HG03469 (cell line): ENCODE measurements at regions not wholly inside any gene's neighbourhood (a gene's known extent, or its start where the extent isn't known, plus 50 kb on each side); places are given as distances from the start of the nearest gene placed in this dataset.
"Not testable (repeated sequence)": the region's sequence is repeated elsewhere in the genome, so short reads cannot be mapped to it uniquely, and the experiment has no call there.

Experiments used
- ATAC-seq: cut with Tn5 transposase; IDR thresholded peaks from one replicate; pipeline ENCODE4 v1.9.1; 2021; ENCODE audit warnings: mild to moderate bottlenecking, moderate library complexity, moderate number of reproducible peaks; ENCODE audit not compliant: unreplicated experiment

DNA sequence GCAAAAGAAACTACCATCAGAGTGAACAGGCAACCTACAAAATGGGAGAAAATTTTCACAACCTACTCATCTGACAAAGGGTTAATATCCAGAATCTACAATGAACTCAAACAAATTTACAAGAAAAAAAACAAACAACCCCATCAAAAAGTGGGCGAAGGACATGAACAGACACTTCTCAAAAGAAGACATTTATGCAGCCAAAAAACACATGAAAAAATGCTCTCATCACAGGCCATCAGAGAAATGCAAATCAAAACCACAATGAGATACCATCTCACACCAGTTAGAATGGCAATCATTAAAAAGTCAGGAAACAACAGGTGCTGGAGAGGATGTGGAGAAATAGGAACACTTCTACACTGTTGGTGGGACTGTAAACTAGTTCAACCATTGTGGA, 170.1 kb downstream of the MEX3B start:
- ATAC-seq, result not testable (repeated sequence)

DNA sequence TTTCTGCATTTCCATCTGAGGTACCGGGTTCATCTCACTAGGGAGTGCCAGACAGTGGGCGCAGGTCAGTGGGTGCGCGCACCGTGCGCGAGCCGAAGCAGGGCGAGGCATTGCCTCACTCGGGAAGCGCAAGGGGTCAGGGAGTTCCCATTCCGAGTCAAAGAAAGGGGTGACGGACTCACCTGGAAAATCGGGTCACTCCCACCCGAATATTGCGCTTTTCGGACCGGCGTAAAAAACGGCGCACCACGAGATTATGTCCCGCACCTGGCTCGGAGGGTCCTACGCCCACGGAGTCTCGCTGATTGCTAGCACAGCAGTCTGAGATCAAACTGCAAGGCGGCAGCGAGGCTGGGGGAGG, 175.1 kb downstream of the MEX3B start:
- ATAC-seq, result not testable (repeated sequence)

DNA sequence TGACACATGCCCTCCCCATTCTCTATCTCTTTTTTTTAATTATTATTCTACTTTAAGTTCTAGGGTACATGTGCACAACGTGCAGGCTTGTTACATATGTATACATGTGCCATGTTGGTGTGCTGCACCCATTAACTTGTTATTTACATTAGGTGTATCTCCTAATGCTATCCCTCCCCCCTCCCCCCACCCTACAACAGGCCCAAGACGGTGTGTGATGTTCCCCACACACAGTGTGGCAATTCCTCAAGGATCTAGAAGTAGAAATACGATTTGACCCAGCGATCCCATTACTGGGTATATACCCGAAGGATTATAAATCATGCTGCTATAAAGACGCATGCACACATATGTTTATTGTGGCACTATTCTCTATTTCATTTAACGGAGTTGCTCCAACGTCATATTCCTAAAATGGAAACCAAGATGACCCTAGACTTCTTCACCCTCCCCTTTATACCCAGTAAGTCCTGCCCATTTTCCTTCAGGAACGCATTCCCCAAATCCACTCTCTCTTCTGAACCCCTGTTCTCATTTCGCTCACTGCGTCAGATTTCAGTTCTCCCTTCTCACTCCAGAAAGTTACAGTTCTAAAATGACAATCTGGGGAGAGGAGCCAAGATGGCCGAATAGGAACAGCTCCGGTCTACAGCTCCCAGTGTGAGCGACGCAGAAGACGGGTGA, 175.6 kb downstream of the MEX3B start:
- ATAC-seq, result not testable (repeated sequence)

DNA sequence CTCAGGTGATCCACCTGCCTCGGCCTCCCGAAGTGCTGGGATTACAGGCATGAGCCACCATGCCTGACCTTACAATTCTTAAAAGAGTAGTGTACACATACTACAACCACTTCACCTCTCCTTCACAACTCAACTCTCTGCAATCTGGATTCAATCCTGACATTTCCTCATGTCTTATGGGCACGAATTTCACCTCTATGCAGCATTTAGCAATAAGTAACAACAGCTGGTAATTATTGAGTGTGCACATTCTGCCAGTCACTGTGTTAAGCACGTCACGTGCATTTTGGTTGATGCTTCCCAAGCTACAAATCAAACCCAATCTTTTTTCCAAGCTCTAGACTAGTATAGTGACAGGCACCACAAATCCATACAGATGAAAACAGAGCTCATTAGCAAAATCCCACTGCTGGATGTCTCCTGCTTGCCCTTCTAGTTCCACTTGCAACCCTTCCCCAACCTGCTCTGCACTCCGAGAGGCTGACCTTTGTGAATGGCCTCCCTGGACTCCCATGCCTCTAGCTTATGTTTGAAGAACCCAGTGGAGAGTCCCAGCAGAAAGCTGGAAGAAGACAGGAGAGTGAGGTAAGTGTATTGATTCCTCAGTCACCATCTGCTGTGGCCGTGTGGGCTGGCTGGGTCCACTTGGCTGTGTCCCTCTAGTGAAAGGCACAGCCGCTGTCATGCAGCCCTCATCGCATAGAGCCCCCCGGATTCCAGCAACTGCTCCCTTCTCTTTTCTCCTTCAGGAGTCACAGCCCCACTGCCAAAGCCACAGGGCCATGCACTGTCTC, 176.5 kb downstream of the MEX3B start:
- ATAC-seq, result no peak

DNA sequence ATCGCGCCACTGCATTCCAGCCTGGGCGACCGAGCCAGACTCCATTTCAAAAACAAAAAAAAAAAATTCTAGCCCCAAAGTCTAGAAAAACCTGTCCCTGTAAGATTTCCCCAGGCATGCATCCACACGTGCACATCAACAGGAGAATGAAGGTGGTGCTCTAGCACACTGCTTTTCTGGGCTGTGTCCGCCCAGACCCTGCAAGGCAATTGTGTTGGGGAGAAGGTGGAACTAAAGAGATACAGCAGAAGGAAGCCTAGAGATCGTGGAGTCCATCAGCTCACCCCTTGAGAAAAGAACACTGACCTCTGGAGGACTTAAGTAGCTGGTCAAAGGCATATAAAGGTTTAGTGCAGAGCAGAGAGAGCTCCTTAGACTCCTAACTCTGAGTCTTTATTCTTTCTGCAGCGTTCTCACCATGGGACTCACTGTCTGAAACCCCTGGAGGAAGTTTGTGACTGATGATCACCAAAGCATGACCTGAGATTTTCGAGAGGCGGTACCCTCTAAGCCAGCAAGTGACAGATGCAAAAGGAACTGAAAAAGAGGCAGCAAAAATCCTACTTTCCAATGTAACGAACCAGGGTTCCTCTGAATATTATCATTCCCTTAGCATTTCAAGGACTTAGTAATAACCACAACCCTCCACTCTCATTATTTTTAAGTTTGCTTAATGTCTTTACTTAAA, 179.8 kb downstream of the MEX3B start:
- ATAC-seq, result peak; percentile 97

- no peak for ATAC-seq
Observed at GRCh38 chr15:81863162-81863561, 182.7 kb downstream of the MEX3B start.

- no peak for ATAC-seq
Observed at GRCh38 chr15:81859737-81860516, 185.9 kb downstream of the MEX3B start.

GRCh38 chr15:81858586-81858985, 187.2 kb downstream of the MEX3B start:
- no peak for ATAC-seq

GRCh38 chr15:81858136-81858535, 187.7 kb downstream of the MEX3B start:
- no peak for ATAC-seq

DNA sequence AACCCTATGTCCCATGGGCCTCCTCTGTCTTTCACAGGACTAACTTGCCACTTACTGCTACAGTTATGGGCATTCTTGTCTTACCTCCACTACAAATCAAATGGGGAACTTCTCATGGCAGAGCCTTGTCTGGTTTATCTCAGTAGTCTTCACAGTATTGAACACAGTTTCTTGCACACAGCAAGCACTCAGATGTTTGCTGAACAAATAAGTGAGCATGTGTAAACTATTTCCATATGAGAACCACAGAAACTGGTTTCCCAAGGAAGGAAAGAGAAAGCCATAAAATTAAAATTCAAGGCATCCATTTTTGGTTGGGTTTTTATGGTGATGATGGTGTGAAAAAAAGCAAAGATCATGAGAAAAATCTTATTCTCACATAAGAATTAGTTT, 189.2 kb downstream of the MEX3B start:
- no peak for ATAC-seq

DNA sequence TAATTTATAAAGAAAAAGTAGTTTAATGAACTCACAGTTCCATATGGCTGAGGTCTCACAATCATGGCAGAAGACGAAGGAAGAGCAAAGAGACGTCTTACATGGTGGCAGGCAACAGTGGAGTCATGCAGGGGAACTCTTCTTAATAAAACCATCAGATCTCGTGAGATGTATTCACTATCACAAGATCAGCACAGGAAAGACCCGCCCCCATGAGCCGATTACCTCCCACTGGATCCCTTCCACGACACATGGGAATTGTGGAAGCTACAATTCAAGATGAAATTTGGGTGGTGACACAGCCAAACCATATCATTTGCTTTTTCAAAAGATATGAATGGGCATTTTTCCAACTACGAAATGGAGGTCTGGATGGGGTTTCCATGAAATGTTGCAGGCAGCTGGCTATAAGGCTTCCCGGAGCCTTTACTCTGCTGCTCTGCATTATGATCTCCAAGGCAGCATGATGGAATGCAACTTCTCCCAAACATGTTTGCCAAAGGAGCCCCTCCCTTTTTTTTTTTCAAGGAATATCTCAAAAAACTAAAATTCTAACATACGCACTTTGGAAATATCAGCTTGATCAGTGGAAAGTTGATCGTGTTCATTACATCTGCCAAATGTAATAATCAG, 189.7 kb downstream of the MEX3B start:
- ATAC-seq, result no peak

DNA sequence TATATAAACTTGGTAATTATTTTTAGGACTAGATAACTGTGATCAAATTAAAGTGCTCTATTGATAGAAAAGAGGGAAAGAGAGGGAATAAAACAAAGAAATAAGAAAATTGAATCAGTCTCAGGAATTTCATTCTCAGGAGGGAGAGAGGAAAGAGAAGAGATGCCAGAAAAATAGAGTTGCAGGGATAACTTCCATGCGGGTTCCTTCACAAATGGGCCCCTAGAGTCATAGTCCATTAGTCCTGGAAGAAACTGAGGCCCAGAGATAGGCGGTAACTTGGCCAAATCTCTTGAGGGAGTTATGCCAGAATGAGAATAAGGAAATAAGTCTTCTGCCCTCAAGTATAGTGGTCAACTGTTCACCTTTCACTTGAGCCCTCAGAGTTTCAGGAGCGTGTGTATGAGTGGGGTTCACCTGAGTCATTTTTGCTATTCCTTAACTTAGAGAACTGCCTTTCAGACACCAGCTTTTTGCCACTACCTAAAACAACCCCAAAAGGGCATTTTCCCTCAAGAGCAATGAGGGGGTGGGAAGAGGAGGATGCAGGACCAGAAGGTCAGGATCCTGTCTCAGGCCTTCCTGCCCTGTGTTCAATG, 192.6 kb downstream of the MEX3B start:
- ATAC-seq, result no peak

DNA sequence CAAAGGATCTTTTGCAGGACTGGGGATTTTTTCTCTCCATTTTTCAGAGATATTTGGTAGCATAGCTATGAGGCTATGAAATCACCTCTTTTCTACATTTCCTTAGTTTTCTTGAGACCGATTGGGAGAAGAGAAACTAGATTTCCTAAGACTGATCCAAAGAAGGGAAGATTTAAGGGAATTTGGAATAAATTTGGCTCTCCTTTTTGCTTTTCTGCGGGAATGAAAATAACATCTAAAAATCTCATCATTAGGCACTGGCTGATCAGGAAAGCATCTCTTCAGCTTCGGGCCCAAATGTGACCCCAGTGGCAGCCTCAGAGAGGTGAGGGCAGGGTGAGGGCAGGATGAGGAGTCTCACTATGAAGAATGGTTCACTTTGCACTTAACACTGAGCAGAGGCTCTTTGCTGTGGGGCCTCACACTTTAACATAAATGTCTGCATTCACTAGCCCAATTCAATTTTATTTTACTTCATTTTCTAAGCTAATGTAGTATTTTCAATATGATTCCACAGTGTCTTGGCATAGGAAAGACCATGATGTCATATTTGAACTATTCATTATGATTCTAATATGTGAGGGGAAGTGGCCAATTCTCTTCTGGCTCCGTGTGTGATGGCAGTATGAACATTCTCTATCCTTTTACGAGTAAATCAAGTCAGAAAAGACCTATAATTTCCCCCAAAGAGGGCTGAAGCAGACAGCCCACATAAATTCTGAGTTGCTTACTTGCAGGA, 193.2 kb downstream of the MEX3B start:
- no peak for ATAC-seq

- no peak for ATAC-seq
Observed at GRCh38 chr15:81851757-81852156, 194.1 kb downstream of the MEX3B start.

- no peak for ATAC-seq
Observed at GRCh38 chr15:81851325-81851724, 194.5 kb downstream of the MEX3B start.

DNA sequence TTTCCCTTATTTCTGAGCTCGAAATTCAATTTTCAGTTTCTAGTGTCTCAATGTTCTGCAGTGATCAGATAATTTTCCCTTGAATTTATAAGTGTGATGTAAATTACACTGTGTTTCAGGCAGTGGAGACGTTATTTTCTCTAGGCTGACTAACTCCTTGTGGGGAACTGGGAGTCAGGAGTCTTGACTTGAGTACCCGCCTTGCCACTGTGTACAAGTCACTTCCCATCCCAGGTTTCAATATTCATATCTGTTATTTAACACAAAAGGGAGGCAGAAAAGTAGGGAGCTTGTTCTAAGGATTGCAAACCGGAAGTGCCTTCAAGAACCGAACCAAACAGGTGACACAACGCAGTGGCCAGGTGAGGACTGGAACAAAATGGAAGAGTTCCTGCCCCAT, 196.5 kb downstream of the MEX3B start:
- no peak for ATAC-seq

- no peak for ATAC-seq
Observed at GRCh38 chr15:81848701-81849100, 197.1 kb downstream of the MEX3B start.

- ATAC-seq, result no peak
Observed at GRCh38 chr15:81843757-81844407, 201.9 kb downstream of the MEX3B start.

GRCh38 chr15:81843226-81843625, 202.6 kb downstream of the MEX3B start:
- no peak for ATAC-seq
